GM12872 (cell line): ENCODE measurements at regions not wholly inside any gene's neighbourhood (a gene's known extent, or its start where the extent isn't known, plus 50 kb on each side); places are given as distances from the start of the nearest gene placed in this dataset.

Source experiments
- TF ChIP-seq, protein P1 (sequence below): IDR thresholded peaks from 3 replicates; pipeline ENCODE4 v1.5.1; 2011; ENCODE audit warnings: low read depth, mild to moderate bottlenecking, low read length, moderate library complexity; ENCODE audit not compliant: insufficient read depth

DNA sequence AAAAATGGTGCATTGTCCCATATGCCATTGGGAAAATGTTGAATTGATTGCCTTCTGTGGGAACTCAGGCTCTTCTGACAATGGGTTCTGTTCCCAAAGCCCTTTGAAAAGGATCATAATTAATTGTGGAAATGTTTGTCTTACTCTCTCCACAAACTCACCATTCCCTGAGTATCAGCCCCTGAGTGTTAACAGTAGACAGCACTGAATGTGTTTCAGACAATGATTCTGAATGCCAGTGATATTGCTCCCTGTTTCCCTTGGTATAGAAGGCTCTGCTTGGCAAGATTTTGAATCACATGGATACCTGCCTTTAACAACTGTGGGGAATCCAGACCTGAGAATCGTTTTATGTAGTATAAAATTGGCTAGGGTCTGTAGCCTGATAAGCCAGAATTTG, 1096.8 kb downstream of the ADGRL2 start:
- TF ChIP-seq, protein P1, sequence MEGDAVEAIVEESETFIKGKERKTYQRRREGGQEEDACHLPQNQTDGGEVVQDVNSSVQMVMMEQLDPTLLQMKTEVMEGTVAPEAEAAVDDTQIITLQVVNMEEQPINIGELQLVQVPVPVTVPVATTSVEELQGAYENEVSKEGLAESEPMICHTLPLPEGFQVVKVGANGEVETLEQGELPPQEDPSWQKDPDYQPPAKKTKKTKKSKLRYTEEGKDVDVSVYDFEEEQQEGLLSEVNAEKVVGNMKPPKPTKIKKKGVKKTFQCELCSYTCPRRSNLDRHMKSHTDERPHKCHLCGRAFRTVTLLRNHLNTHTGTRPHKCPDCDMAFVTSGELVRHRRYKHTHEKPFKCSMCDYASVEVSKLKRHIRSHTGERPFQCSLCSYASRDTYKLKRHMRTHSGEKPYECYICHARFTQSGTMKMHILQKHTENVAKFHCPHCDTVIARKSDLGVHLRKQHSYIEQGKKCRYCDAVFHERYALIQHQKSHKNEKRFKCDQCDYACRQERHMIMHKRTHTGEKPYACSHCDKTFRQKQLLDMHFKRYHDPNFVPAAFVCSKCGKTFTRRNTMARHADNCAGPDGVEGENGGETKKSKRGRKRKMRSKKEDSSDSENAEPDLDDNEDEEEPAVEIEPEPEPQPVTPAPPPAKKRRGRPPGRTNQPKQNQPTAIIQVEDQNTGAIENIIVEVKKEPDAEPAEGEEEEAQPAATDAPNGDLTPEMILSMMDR: no peak

DNA sequence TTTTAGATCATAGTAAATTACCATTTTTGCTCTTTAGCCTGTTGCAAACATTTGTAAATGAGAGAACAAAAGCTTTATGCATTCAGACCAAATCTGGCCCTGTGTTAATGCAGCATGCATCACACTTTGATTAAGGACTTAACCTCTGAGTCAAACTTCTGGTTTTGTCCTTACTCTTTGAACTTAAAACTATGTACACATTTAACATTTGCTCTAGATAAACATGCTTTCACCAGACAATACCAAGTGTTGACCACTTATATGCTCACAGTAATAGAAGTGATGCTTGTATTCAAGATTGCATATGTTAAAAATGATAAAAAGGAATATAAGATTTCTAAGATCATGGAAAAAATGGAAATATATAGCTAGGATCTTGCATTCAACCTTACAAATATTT, 1095.3 kb downstream of the ADGRL2 start:
- TF ChIP-seq, protein P1: no peak

DNA sequence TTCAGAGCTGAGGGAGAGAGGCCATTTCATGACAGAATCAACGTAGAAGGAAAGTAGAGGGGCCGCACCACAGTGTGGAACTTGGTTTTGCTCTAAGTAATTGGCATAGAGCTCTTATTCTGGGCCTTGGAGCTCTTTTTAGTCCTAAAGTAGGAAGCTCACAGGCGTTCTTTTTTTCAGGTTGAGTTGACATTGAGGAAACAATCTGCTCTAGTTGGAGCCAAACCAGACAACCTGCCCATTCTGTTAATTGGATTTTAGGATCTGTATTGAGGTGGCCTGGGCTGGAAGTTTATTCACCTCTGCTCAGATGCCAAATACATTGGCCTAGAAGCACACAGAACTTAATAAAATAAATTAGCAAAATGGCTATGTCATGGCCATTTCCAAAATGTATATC, 1093.9 kb downstream of the ADGRL2 start:
- TF ChIP-seq, protein P1: no peak

DNA sequence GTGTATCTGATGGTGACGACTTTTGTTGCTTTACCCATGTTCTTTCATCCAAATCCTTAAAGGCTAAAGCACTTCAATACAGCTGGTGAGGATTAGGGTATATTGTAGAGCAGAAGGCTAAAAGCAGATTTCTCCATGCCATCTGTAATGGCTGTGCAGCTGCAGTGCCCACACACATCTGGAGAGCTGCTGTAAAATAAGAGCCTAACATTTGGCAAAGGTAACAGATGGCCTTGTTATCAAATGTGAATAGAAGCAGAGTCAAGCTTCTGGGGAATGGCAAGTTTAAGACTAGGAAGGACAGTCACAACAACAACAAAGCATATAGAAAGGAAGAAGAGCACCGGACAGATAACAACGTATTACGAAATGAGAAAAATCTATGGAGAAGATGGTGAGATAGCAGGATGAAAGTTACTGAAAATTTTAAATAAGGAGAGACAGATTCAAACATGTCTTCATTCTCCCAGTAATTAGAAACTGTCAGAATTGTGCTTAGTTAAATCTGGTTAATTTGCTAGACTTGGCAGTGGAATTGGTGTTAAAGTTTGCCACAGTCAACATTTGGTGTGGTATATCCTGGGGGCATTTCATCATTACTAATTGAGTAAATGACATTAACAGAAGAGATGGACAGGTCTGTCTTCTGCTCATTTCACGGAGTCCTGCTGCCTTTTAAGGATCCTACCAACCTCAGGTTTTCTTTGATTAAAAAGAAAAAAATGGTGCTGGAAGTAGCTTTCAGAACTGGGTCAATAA, 1093.2 kb downstream of the ADGRL2 start:
- TF ChIP-seq, protein P1: no peak

DNA sequence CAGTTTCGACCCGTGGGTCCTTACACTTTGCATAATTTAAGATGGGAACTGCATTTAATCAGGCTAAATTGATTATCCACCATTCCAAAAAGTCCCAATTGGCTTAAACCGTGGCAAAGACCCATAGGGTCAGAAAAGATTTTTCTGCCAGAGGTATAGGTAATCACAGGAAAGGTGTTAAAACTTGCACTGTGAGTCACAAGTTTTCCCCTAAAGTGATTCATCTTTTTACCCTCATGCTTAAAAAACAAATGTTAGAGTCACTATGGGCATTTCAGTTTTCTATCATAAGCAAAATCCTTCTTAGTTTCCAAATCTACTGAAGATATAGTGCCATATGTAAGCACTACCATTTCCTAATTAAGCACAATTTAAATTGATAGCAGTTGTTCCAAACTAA, 1079.8 kb downstream of the ADGRL2 start:
- TF ChIP-seq, protein P1: no peak

DNA sequence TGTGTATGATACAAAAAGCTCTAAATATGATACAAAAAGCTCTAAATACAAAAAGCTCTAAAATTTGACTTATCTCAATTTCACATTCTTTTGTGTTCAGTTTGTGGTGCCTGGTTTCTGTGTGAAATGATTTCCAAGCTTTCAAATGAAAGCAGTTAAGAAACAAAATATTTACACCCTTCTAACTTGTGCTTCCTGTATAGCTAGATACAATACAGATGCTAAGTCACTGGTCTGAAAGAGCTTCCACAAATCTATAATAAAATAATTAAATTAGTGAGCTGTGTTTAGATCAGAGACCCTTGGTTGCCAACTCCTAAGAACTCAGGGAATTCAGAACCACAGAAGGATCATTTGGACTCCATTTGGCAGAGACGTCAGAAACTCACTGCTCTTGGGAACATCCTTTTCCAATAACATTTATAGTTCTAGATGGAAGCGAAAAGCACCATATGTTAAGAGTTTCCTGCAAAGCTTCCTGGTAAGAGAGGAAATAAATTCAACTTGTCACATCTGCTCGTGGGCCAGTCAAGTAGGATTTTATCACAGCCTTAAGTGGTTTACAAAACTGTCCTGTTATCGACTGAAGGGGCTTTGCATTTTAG, 1079.1 kb downstream of the ADGRL2 start:
- TF ChIP-seq, protein P1: no peak

DNA sequence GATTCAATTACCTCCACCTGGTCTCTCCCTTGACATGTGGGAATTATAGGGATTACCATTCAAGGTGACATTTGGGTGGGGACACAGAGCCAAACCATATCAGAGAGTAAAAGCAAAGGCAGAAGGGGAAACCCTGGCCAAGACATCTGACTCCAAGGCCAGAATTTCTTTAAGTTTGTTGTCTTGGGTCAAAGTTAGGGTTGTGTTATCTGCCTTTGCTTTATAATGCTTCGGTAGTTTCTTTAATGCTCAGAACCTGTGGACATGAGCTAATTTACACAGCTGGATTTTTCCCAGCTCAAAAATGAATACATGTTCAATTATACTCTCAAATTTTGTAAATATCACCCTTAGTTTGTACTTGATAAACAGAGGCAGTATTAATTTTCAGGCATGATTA, 1074.4 kb downstream of the ADGRL2 start:
- TF ChIP-seq, protein P1: no peak
